HFF-Myc (cell line): ENCODE measurements at regions not wholly inside any gene's neighbourhood (a gene's known extent, or its start where the extent isn't known, plus 50 kb on each side); places are given as distances from the start of the nearest gene placed in this dataset.

ENCODE experiments used
- DNase-seq: peaks from one replicate; pipeline ENCODE4 v3.0.0-alpha.2; 2011; ENCODE audit warnings: low read depth; ENCODE audit errors: extremely low read depth
- H3K4me3 ChIP-seq: replicated peaks from 2 replicates; pipeline ENCODE4 v1.5.1; 2011; ENCODE audit warnings: low read depth, mild to moderate bottlenecking, control low read depth, low read length
- CTCF ChIP-seq: IDR thresholded peaks from 2 replicates; pipeline ENCODE4 v1.5.1; 2012; ENCODE audit warnings: mild to moderate bottlenecking, low read depth, low read length, control low read depth; ENCODE audit errors: missing control alignments

- DNase-seq = no peak
- no peak for TF ChIP-seq CTCF
- H3K4me3 ChIP-seq = no peak overlapping the region
Measured at GRCh38 chr6:12608874-12609273, 107.7 kb upstream of the PHACTR1 start.

GRCh38 chr6:12609751-12610150 is 106.8 kb upstream of the PHACTR1 start:
- no peak for TF ChIP-seq CTCF
- H3K4me3 ChIP-seq = no peak overlapping the region
- no peak for DNase-seq

- no peak for DNase-seq
- no peak overlapping the region for H3K4me3 ChIP-seq
- TF ChIP-seq CTCF = no peak
Measured at GRCh38 chr6:12610862-12611261, 105.7 kb upstream of the PHACTR1 start.

- TF ChIP-seq CTCF = no peak
- no peak for DNase-seq
- no peak overlapping the region for H3K4me3 ChIP-seq
Measured at GRCh38 chr6:12613811-12614210, 102.8 kb upstream of the PHACTR1 start.

- DNase-seq = no peak
- H3K4me3 ChIP-seq = no peak overlapping the region
- no peak for TF ChIP-seq CTCF
Measured at GRCh38 chr6:12614456-12614855, 102.1 kb upstream of the PHACTR1 start.

- no peak for TF ChIP-seq CTCF
- no peak for DNase-seq
Measured at GRCh38 chr6:12618296-12618695, 98.3 kb upstream of the PHACTR1 start.

GRCh38 chr6:12621754-12622153 is 94.8 kb upstream of the PHACTR1 start:
- no peak for DNase-seq
- no peak overlapping the region for H3K4me3 ChIP-seq
- TF ChIP-seq CTCF = no peak

More at GRCh38 chr6:12618296-12618695, 98.3 kb upstream of the PHACTR1 start:
- H3K4me3 ChIP-seq = no peak overlapping the region
